K562 (cell line): ENCODE measurements at regions not wholly inside any gene's neighbourhood (a gene's known extent, or its start where the extent isn't known, plus 50 kb on each side); places are given as distances from the start of the nearest gene placed in this dataset.

ENCODE experiments used
- ARID2 ChIP-seq: fragments of 450-650 bp; IDR thresholded peaks from 2 replicates; pipeline ENCODE4 v1.6.1; 2017; ENCODE audit warnings: antibody characterized with exemption, mild to moderate bottlenecking
- MAFF ChIP-seq: IDR thresholded peaks from 2 replicates; pipeline ENCODE4 v1.6.1; 2012; ENCODE audit warnings: low read length, improper control_type of control experiment
- MBD2 ChIP-seq: sonication (generic); IDR thresholded peaks from 2 replicates; pipeline ENCODE4 v1.6.1; 2016; ENCODE audit warnings: low read depth, borderline replicate concordance
- PPARD ChIP-seq: fragments of 250-450 bp; sonication (Bioruptor Pico); IDR thresholded peaks from 2 replicates; pipeline ENCODE4 v1.8.0; 2022; ENCODE audit warnings: inconsistent platforms, mild to moderate bottlenecking, moderate library complexity
- THRAP3 ChIP-seq: fragments of 450-650 bp; IDR thresholded peaks from 2 replicates; pipeline ENCODE4 v1.6.1; 2016; ENCODE audit warnings: mild to moderate bottlenecking, inconsistent platforms, borderline replicate concordance
- ZBTB7A ChIP-seq: IDR thresholded peaks from 2 replicates; pipeline ENCODE4 v1.6.1; 2011; ENCODE audit warnings: low read depth, mild to moderate bottlenecking, low read length, moderate library complexity, borderline replicate concordance; ENCODE audit not compliant: control insufficient read depth
- ZNF583 ChIP-seq: fragments of 250-450 bp; sonication (Bioruptor Pico); IDR thresholded peaks from 2 replicates; pipeline ENCODE4 v1.4.0; 2020
- ZZZ3 ChIP-seq: fragments of 450-650 bp; IDR thresholded peaks from 2 replicates; pipeline ENCODE4 v1.6.1; 2016; ENCODE audit warnings: antibody characterized with exemption, mild to moderate bottlenecking, moderate library complexity
- TF ChIP-seq, protein P1 (sequence below): sonication (generic); formaldehyde crosslinking; IDR thresholded peaks from 2 replicates; pipeline ENCODE4 v1.8.0; 2022; ENCODE audit warnings: mild to moderate bottlenecking, missing genetic modification reagents
- TF ChIP-seq, protein P2 (sequence below): sonication (generic); formaldehyde crosslinking; IDR thresholded peaks from 2 replicates; pipeline ENCODE4 v1.8.0; 2022; ENCODE audit warnings: missing genetic modification reagents, mild to moderate bottlenecking, moderate library complexity, borderline replicate concordance
- TF ChIP-seq, protein P3 (sequence below): sonication (generic); formaldehyde crosslinking; IDR thresholded peaks from 2 replicates; pipeline ENCODE4 v1.8.0; 2023; ENCODE audit warnings: mild to moderate bottlenecking, missing genetic modification reagents

DNA sequence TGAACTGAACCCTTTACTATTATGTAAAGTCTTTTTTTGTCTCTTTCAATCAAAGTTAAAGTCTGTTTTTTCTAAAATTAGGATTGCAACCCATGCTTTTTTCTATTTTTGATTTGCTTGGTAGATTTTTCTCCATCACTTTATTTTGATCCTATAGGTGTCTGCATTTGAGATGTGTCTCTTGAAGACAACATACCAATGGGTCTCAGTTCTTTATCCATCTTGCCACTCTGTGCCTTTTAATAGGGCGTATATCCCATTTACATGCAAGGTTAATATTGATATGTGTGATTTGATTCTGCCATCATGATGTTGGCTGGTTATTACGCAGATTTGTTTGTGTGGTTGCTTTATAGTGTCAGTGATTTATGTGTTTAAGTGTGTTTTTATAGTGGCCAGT is 436.0 kb upstream of the SEMA6A start (continued):
- TF ChIP-seq, protein P1, sequence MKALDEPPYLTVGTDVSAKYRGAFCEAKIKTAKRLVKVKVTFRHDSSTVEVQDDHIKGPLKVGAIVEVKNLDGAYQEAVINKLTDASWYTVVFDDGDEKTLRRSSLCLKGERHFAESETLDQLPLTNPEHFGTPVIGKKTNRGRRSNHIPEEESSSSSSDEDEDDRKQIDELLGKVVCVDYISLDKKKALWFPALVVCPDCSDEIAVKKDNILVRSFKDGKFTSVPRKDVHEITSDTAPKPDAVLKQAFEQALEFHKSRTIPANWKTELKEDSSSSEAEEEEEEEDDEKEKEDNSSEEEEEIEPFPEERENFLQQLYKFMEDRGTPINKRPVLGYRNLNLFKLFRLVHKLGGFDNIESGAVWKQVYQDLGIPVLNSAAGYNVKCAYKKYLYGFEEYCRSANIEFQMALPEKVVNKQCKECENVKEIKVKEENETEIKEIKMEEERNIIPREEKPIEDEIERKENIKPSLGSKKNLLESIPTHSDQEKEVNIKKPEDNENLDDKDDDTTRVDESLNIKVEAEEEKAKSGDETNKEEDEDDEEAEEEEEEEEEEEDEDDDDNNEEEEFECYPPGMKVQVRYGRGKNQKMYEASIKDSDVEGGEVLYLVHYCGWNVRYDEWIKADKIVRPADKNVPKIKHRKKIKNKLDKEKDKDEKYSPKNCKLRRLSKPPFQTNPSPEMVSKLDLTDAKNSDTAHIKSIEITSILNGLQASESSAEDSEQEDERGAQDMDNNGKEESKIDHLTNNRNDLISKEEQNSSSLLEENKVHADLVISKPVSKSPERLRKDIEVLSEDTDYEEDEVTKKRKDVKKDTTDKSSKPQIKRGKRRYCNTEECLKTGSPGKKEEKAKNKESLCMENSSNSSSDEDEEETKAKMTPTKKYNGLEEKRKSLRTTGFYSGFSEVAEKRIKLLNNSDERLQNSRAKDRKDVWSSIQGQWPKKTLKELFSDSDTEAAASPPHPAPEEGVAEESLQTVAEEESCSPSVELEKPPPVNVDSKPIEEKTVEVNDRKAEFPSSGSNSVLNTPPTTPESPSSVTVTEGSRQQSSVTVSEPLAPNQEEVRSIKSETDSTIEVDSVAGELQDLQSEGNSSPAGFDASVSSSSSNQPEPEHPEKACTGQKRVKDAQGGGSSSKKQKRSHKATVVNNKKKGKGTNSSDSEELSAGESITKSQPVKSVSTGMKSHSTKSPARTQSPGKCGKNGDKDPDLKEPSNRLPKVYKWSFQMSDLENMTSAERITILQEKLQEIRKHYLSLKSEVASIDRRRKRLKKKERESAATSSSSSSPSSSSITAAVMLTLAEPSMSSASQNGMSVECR (CRISPR knock-in tag): no peak
- TF ChIP-seq, protein P2, sequence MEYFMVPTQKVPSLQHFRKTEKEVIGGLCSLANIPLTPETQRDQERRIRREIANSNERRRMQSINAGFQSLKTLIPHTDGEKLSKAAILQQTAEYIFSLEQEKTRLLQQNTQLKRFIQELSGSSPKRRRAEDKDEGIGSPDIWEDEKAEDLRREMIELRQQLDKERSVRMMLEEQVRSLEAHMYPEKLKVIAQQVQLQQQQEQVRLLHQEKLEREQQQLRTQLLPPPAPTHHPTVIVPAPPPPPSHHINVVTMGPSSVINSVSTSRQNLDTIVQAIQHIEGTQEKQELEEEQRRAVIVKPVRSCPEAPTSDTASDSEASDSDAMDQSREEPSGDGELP (CRISPR knock-in tag): no peak
- TF ChIP-seq PPARD (no peak), THRAP3 (no peak), MBD2 (no peak), ARID2 (no peak), ZNF583 (CRISPR knock-in tag) (no peak), MAFF (no peak), ZBTB7A (no peak), ZZZ3 (no peak)
- TF ChIP-seq, protein P3, sequence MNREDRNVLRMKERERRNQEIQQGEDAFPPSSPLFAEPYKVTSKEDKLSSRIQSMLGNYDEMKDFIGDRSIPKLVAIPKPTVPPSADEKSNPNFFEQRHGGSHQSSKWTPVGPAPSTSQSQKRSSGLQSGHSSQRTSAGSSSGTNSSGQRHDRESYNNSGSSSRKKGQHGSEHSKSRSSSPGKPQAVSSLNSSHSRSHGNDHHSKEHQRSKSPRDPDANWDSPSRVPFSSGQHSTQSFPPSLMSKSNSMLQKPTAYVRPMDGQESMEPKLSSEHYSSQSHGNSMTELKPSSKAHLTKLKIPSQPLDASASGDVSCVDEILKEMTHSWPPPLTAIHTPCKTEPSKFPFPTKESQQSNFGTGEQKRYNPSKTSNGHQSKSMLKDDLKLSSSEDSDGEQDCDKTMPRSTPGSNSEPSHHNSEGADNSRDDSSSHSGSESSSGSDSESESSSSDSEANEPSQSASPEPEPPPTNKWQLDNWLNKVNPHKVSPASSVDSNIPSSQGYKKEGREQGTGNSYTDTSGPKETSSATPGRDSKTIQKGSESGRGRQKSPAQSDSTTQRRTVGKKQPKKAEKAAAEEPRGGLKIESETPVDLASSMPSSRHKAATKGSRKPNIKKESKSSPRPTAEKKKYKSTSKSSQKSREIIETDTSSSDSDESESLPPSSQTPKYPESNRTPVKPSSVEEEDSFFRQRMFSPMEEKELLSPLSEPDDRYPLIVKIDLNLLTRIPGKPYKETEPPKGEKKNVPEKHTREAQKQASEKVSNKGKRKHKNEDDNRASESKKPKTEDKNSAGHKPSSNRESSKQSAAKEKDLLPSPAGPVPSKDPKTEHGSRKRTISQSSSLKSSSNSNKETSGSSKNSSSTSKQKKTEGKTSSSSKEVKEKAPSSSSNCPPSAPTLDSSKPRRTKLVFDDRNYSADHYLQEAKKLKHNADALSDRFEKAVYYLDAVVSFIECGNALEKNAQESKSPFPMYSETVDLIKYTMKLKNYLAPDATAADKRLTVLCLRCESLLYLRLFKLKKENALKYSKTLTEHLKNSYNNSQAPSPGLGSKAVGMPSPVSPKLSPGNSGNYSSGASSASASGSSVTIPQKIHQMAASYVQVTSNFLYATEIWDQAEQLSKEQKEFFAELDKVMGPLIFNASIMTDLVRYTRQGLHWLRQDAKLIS: no peak
- TF ChIP-seq, all 486 proteins: peak for 0
